Astrocyte of the cerebellum (primary cell): ENCODE measurements at regions not wholly inside any gene's neighbourhood (a gene's known extent, or its start where the extent isn't known, plus 50 kb on each side); places are given as distances from the start of the nearest gene placed in this dataset.

Experiments
- DNase-seq: peaks from one replicate; pipeline ENCODE4 v3.0.0-alpha.2; 2011; ENCODE audit warnings: low read depth
- H3K4me3 ChIP-seq: 2 replicates; pipeline ENCODE4 v1.5.1; 2011; ENCODE audit warnings: mild to moderate bottlenecking, low read depth, low read length, moderate library complexity
- in situ Hi-C: cut with HindIII; loops from 2 replicates; pipeline ENCODE4 v1.10.0; 2017; ENCODE audit warnings: low sequenced_read_pairs
- TF ChIP-seq, protein P1 (sequence below): IDR thresholded peaks from 2 replicates; pipeline ENCODE4 v1.5.1; 2012; ENCODE audit warnings: low read length, low read depth, moderate library complexity, mild to moderate bottlenecking; ENCODE audit errors: missing control alignments

DNA sequence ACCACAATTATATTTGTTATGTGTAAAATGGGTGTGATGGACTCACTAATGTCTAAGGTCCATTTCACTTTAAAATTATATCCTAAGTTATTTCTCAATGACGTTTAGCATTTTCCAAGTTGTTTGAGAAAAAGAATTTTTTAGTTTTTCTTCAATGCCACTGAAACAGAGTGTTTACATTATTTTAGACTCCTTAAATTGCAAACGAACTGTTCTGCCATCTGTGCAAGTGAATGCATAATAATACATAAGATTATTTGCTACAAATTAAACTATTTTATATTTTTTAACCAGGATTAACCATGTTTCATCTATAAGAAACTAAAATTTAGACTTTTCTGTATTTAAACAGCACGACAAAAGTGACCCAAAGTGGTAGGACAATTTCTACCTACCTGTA, 425.4 kb downstream of the NDFIP2 start:
- DNase-seq: no peak
- H3K4me3 ChIP-seq: no peak overlapping the region
- in situ Hi-C loops: no loop called here
- TF ChIP-seq, protein P1, sequence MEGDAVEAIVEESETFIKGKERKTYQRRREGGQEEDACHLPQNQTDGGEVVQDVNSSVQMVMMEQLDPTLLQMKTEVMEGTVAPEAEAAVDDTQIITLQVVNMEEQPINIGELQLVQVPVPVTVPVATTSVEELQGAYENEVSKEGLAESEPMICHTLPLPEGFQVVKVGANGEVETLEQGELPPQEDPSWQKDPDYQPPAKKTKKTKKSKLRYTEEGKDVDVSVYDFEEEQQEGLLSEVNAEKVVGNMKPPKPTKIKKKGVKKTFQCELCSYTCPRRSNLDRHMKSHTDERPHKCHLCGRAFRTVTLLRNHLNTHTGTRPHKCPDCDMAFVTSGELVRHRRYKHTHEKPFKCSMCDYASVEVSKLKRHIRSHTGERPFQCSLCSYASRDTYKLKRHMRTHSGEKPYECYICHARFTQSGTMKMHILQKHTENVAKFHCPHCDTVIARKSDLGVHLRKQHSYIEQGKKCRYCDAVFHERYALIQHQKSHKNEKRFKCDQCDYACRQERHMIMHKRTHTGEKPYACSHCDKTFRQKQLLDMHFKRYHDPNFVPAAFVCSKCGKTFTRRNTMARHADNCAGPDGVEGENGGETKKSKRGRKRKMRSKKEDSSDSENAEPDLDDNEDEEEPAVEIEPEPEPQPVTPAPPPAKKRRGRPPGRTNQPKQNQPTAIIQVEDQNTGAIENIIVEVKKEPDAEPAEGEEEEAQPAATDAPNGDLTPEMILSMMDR: no peak

DNA sequence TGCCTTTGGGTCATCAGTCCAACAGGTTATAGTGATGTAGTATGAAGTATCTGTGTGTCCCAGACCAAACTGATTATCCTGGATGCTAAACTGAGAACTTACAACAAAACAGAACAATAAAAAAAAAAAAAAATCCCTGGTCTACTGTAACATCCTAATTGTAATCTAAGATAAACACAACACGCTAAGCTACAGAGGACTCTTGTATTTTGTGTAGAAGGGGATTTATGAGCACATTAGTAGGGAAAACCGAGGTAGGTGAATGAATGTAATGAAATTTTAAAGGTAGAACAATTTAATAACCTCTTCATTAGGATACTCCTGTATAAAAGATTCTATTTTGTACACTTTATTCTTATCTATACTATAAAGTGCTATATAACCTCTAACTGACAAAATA, 424.1 kb downstream of the NDFIP2 start:
- no peak for DNase-seq
- H3K4me3 ChIP-seq: no peak overlapping the region
- in situ Hi-C loops: no loop called here
- TF ChIP-seq, protein P1: no peak

DNA sequence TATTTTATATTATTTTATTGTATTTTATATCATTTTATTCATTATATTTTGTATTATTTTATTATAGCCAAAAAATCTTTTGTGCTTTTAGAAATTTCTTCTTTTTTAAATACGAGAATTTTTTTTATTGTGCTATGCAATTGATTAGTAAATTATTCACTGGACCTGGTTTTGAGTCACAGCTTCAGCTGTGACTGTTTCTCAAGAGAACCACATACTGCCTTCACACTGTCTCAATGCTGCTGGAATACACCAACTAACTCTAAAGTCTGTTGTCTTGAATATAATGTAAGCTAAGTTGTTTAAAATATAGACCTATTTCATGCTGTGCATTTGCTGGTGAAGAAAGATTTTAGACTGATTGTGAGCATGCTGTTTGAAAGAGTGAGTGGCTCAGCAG, 423.6 kb downstream of the NDFIP2 start:
- DNase-seq: no peak
- in situ Hi-C loops: no loop called here
- TF ChIP-seq, protein P1: no peak
- H3K4me3 ChIP-seq: no peak overlapping the region

GRCh38 chr13:79901336-79901735, 420.4 kb downstream of the NDFIP2 start:
- no peak for DNase-seq
- H3K4me3 ChIP-seq: no peak overlapping the region
- in situ Hi-C loops: no loop called here
- TF ChIP-seq, protein P1: no peak

DNA sequence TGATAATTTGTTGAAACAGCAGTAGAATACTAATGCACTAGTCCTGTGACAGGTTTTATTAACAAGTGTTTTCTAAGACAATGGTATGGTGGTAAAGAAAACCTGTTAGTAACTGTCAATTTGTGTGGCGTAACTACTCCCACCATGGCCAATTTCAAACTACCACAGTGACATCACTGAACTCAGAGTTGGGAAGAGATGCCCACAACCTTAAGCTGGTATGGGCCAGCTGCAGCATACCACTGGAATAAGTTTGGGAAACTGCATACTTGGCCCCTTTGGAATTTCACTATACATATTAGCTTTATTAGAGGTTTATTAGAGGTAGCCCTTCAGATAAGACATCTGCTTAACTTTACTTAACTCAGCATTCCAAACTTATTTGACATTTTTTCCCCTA, 419.4 kb downstream of the NDFIP2 start:
- TF ChIP-seq, protein P1: no peak
- DNase-seq: no peak
- H3K4me3 ChIP-seq: no peak overlapping the region
- in situ Hi-C loops: no loop called here

DNA sequence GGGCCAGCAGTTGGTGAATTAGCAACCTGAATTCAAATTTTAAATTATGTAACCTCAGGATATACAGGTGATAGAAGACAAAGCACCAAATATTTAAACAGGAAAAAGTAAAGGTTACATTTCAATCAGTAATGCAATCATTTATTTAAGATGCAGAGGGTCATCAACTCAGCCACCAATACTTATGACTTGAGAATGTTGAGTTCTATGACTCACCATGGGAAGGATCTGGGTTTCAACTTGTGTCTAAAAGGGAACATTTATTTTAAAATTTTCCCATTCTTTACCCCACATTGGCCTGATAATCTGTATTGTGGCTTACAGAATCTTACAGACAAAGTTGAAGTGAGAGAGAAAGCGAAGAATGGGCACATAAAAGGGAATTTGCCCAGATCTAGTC, 418.0 kb downstream of the NDFIP2 start:
- in situ Hi-C loops: no loop called here
- TF ChIP-seq, protein P1: no peak
- H3K4me3 ChIP-seq: no peak overlapping the region
- no peak for DNase-seq
